NB4 (cell line): ENCODE measurements at regions not wholly inside any gene's neighbourhood (a gene's known extent, or its start where the extent isn't known, plus 50 kb on each side); places are given as distances from the start of the nearest gene placed in this dataset.

Source experiments
- MYC ChIP-seq: IDR thresholded peaks from 2 replicates; pipeline ENCODE4 v1.6.1; 2011; ENCODE audit warnings: low read depth, low read length
- POLR2A ChIP-seq: IDR thresholded peaks from 2 replicates; pipeline ENCODE4 v1.6.1; 2011; ENCODE audit warnings: mild to moderate bottlenecking; ENCODE audit not compliant: insufficient read length; ENCODE audit errors: extremely low read depth
- TF ChIP-seq, protein P1 (sequence below): IDR thresholded peaks from one replicate; pipeline ENCODE4 v1.5.1; 2012; ENCODE audit warnings: low read depth, low read length
- TF ChIP-seq, protein P2 (sequence below): IDR thresholded peaks from 2 replicates; pipeline ENCODE4 v1.6.1; 2011; ENCODE audit warnings: low read depth, low read length

DNA sequence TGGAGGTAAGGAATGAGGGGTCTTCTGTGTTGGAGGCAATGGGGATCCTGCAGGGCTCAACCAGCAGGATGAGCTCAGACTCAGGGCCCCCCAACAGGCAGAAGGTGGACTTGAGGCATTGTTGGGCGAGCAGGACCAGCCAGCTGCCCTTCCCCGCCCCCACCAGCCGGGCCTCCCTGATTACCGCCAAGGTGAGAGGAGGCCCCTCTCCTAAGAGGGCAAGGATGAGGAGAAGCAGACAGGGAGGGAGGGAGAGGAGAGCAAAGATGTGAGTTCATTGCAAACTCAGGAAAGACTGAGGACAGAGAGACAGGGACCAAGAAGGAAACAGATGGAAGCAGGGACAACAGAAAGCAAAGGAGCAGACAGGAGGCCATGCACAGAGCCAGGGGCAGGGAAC lies 272.8 kb upstream of the XYLT1 start:
- TF ChIP-seq, protein P1, sequence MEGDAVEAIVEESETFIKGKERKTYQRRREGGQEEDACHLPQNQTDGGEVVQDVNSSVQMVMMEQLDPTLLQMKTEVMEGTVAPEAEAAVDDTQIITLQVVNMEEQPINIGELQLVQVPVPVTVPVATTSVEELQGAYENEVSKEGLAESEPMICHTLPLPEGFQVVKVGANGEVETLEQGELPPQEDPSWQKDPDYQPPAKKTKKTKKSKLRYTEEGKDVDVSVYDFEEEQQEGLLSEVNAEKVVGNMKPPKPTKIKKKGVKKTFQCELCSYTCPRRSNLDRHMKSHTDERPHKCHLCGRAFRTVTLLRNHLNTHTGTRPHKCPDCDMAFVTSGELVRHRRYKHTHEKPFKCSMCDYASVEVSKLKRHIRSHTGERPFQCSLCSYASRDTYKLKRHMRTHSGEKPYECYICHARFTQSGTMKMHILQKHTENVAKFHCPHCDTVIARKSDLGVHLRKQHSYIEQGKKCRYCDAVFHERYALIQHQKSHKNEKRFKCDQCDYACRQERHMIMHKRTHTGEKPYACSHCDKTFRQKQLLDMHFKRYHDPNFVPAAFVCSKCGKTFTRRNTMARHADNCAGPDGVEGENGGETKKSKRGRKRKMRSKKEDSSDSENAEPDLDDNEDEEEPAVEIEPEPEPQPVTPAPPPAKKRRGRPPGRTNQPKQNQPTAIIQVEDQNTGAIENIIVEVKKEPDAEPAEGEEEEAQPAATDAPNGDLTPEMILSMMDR, result no peak
- TF ChIP-seq POLR2A, result no peak
- TF ChIP-seq, protein P2, sequence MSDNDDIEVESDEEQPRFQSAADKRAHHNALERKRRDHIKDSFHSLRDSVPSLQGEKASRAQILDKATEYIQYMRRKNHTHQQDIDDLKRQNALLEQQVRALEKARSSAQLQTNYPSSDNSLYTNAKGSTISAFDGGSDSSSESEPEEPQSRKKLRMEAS, result no peak
- no peak for TF ChIP-seq MYC
